ENCODE measurements at regions not wholly inside any gene's neighbourhood (a gene's known extent, or its start where the extent isn't known, plus 50 kb on each side); places are given as distances from the start of the nearest gene placed in this dataset.
"Not testable (repeated sequence)": the region's sequence is repeated elsewhere in the genome, so short reads cannot be mapped to it uniquely, and the experiment has no call there.

DNA sequence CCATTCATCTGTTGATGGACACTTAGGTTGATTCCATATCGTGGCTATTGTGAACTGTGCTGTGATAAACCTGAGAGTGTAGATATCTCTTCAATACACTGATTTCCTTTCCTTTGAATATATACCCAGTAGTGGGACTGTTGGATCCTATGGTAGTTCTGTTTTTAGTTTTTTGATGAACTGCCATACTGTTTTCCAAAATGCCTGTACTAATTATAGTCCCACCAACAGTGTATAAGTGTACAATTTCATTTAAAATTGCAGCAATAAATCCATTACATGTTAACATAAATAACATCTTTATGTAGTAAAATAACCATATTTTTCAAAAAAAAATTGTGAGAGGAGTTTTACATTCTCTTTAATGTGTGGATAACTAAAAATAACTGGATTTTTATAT lies 65.0 kb upstream of the SYT9 start:
- Histone ChIP-seq H3K9me3 (ENCODE audit: low read depth) (no peaks in the 10 kb centered on the region), H3F3A (ENCODE audit: insufficient read depth) (no peaks in the 10 kb centered on the region), H3K4me1 (ENCODE audit: insufficient read depth) (peaks cover 7% of the 10 kb centered on the region; the same call in 1 of the 2 replicates), H3K9me2 (ENCODE audit: insufficient read depth) (no peaks in the 10 kb centered on the region), H3K36me3 (ENCODE audit: low read depth) (no peaks in the 10 kb centered on the region), H3K4me3 (no peak overlapping the region), H3K27me3 (replicated peaks; ENCODE audit: insufficient read depth) (peaks cover 5% of the 10 kb centered on the region), H3K27ac (no peak overlapping the region), H3K9ac (no peak overlapping the region), H2AFZ (no peak overlapping the region), H3K79me2 (ENCODE audit: insufficient read depth) (no peaks in the 10 kb centered on the region), H3K4me2 (ENCODE audit: unreplicated experiment) (no peak overlapping the region), H4K20me1 (ENCODE audit: insufficient read depth) (no peaks in the 10 kb centered on the region)
- TF ChIP-seq EZH2 (IDR thresholded peaks at IDR 0.05; ENCODE audit: insufficient read depth, poor library complexity, severe bottlenecking) = no peak
- TF ChIP-seq EZH2phosphoT487 (IDR thresholded peaks at IDR 0.05; ENCODE audit: insufficient read depth, low read depth) = no peak
- in situ Hi-C loops (cut with MboI) = no loop called here
- 74 to 86% methylated on average over 1 of the region's 1 CpG for WGBS, 2 experiments (ENCODE audit: low coverage in 1 of 2, low lambda C conversion rate in 2 of 2, missing lambda C conversion rate in 2 of 2)
- DNase-seq = no peak

DNA sequence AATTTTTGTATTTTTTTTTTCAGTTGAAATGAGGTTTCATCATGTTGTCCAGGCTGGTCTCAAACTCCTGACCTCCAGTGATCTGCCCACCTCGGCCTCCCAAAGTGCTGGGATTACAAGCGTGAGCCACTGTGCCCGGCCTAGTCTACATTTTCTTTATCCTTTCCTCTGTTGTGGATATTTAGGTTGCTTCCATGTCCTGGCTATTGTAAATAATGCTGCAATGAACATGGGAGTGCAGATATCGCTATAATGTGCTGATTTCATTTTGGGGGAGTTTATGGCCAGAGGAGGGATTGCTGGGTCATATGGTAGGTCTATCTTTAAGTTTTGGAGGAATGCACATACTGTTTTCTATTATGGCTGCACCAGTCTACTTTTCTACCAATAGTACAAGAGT lies 58.9 kb upstream of the SYT9 start:
- WGBS, 2 experiments (ENCODE audit: low coverage in 1 of 2, low lambda C conversion rate in 2 of 2, missing lambda C conversion rate in 2 of 2) = 60 to 69% methylated on average over 4 of the region's 4 CpGs

DNA sequence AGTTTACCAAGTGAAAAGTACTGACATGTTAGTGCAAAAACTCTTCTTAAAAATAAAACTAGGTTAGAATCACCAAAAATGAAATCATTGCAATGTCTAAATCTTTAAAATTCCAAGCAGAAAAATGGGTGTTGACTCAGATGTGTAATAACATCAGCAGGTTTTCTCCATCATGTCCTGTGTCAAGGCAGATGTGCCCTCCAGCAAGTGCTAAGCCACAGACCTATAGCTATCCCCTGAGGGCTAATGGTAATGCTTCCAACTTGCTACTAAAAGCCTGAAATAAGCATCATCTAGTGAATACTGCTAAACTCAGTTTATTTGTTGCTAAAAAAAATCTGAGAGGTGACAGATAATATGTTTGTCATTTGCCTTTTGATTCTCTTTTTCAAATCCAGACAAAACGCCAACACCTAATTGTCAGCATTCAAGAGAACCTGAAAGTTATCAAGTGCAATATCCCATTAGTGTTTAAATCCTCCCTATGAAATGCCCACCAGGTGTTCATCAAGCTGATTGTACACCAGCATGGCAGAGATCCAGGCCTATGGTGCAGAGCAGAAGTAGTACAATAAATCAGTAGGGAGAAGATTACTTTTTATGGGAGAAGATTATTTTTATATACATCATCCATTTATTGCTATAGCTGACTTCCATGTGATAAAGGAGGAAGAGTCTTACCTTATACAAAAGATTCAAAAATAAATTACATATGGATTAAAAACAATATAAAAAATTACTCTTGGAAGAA lies 55.1 kb upstream of the SYT9 start:
- Histone ChIP-seq H3K27me3 (replicated peaks; ENCODE audit: insufficient read depth) (no peaks in the 10 kb centered on the region), H3K4me1 (ENCODE audit: insufficient read depth) (no peaks in the 10 kb centered on the region), H3F3A (ENCODE audit: insufficient read depth) (no peaks in the 10 kb centered on the region), H2AFZ (no peak overlapping the region), H3K79me2 (ENCODE audit: insufficient read depth) (no peaks in the 10 kb centered on the region), H4K20me1 (ENCODE audit: insufficient read depth) (no peaks in the 10 kb centered on the region), H3K4me2 (ENCODE audit: unreplicated experiment) (no peak overlapping the region), H3K4me3 (no peak overlapping the region), H3K9me2 (ENCODE audit: insufficient read depth) (no peaks in the 10 kb centered on the region), H3K27ac (no peak overlapping the region), H3K9me3 (ENCODE audit: low read depth) (no peaks in the 10 kb centered on the region), H3K9ac (no peak overlapping the region), H3K36me3 (ENCODE audit: low read depth) (no peaks in the 10 kb centered on the region)
- in situ Hi-C loops (cut with MboI) = no loop called here
- DNase-seq = no peak
- no peak for TF ChIP-seq EZH2 (IDR thresholded peaks at IDR 0.05; ENCODE audit: insufficient read depth, poor library complexity, severe bottlenecking)
- no peak for TF ChIP-seq EZH2phosphoT487 (IDR thresholded peaks at IDR 0.05; ENCODE audit: insufficient read depth, low read depth)
- WGBS, 2 experiments (ENCODE audit: low coverage in 1 of 2, low lambda C conversion rate in 2 of 2, missing lambda C conversion rate in 2 of 2) = 71 to 80% methylated on average over 1 of the region's 1 CpG

More for the DNA sequence above, 58.9 kb upstream of the SYT9 start:
- H3K9me2 ChIP-seq (ENCODE audit: insufficient read depth); H3K36me3 ChIP-seq (ENCODE audit: low read depth); H4K20me1 ChIP-seq (ENCODE audit: insufficient read depth); H2AFZ ChIP-seq; H3K27me3 ChIP-seq (replicated peaks; ENCODE audit: insufficient read depth); H3K4me1 ChIP-seq (ENCODE audit: insufficient read depth); H3K4me3 ChIP-seq; H3K9ac ChIP-seq; H3K4me2 ChIP-seq (ENCODE audit: unreplicated experiment); H3K9me3 ChIP-seq (ENCODE audit: low read depth); H3F3A ChIP-seq (ENCODE audit: insufficient read depth); DNase-seq; H3K27ac ChIP-seq; H3K79me2 ChIP-seq (ENCODE audit: insufficient read depth); in situ Hi-C loops (cut with MboI): not testable (repeated sequence)

DNA sequence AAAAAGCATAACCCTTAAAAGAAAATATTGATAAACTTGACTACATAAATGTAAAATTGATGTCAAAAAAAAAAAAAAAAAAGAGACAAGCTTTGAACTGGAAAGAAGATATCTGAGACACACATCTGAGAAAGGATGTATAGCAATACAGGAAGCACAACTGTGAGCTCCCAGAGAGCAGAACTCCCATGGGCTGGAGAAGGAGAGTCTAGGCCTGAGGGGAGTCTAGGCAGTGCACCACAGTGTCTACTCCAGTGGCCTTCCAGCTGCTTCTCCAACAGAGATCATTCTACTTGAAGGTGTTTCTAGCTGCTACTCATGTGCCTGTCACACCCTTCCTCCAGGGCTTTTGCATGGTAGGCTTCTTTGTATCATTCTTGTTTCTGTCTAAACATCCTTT lies 54.2 kb upstream of the SYT9 start:
- Histone ChIP-seq H3K27ac (no peak overlapping the region), H3K4me2 (ENCODE audit: unreplicated experiment) (no peak overlapping the region), H3K4me3 (no peak overlapping the region), H3K9me3 (ENCODE audit: low read depth) (no peaks in the 10 kb centered on the region), H3K9ac (no peak overlapping the region), H3K36me3 (ENCODE audit: low read depth) (no peaks in the 10 kb centered on the region), H3F3A (ENCODE audit: insufficient read depth) (no peaks in the 10 kb centered on the region), H4K20me1 (ENCODE audit: insufficient read depth) (no peaks in the 10 kb centered on the region), H3K9me2 (ENCODE audit: insufficient read depth) (no peaks in the 10 kb centered on the region), H3K4me1 (ENCODE audit: insufficient read depth) (no peaks in the 10 kb centered on the region), H2AFZ (no peak overlapping the region), H3K79me2 (ENCODE audit: insufficient read depth) (no peaks in the 10 kb centered on the region), H3K27me3 (replicated peaks; ENCODE audit: insufficient read depth) (no peaks in the 10 kb centered on the region)
- DNase-seq = no peak
- no peak for TF ChIP-seq EZH2 (IDR thresholded peaks at IDR 0.05; ENCODE audit: insufficient read depth, poor library complexity, severe bottlenecking)
- TF ChIP-seq EZH2phosphoT487 (IDR thresholded peaks at IDR 0.05; ENCODE audit: insufficient read depth, low read depth) = no peak
- in situ Hi-C loops (cut with MboI) = no loop called here
